Common myeloid progenitor, CD34-positive (primary cell): ENCODE measurements at regions not wholly inside any gene's neighbourhood (a gene's known extent, or its start where the extent isn't known, plus 50 kb on each side); places are given as distances from the start of the nearest gene placed in this dataset.

Experiments used
- CTCF ChIA-PET: fragments of 350-600 bp; sonication (Branson Sonifier 250); formaldehyde crosslinking; loops from one replicate; lab custom pipeline; 2021; ENCODE audit warnings: antibody characterized with exemption; lab: Charles Lee
- POLR2A ChIA-PET: fragments of 350-600 bp; sonication (Branson Sonifier 250); formaldehyde crosslinking; loops from one replicate; lab custom pipeline; 2021; ENCODE audit warnings: antibody characterized with exemption; lab: Charles Lee
- DNase-seq, 3 donors: peaks; one replicate each; pipeline versions ENCODE4 v3.0.0 to v3.0.0-alpha.2; 2013
- H3K27ac ChIP-seq, 2 experiments: 1 replicate in 1 of 2; 2 replicates in 1 of 2; pipeline ENCODE4 v1.7.0; 2013; ENCODE audit warnings: inconsistent platforms in 2 of 2, low read length in 2 of 2, mild to moderate bottlenecking in 2 of 2, low read depth in 1 of 2, moderate library complexity in 1 of 2; ENCODE audit not compliant: severe bottlenecking in 2 of 2, insufficient read depth in 1 of 2, poor library complexity in 1 of 2
- H3K27me3 ChIP-seq, 5 experiments: replicated peaks in 2 of 5; 1 replicate in 3 of 5; 2 replicates in 2 of 5; pipeline versions ENCODE4 v1.6.1 to v1.7.0; 2013; ENCODE audit warnings: low read length in 4 of 5, mild to moderate bottlenecking in 2 of 5, moderate library complexity in 2 of 5, inconsistent platforms in 1 of 5; ENCODE audit not compliant: insufficient read depth in 5 of 5, control insufficient read depth in 4 of 5
- H3K36me3 ChIP-seq, 4 experiments: 1 replicate in 2 of 4; 2 replicates in 2 of 4; pipeline versions ENCODE4 v1.6.1 to v1.7.0; 2013; ENCODE audit warnings: low read length in 3 of 4, control low read depth in 1 of 4, mild to moderate bottlenecking in 1 of 4; ENCODE audit not compliant: control insufficient read depth in 4 of 4, insufficient read depth in 4 of 4
- H3K4me1 ChIP-seq, 4 experiments: 1 replicate in 3 of 4; 2 replicates in 1 of 4; pipeline versions ENCODE4 v1.6.1 to v1.7.1; 2013; ENCODE audit warnings: low read length in 3 of 4, mild to moderate bottlenecking in 3 of 4, control low read depth in 1 of 4, inconsistent platforms in 1 of 4, moderate library complexity in 1 of 4; ENCODE audit not compliant: control insufficient read depth in 4 of 4, insufficient read depth in 4 of 4; ENCODE audit errors: control extremely low read depth in 1 of 4
- H3K4me3 ChIP-seq, 7 experiments: 1 replicate in 4 of 7; 2 replicates in 3 of 7; pipeline versions ENCODE4 v1.5.1 to v1.7.0; 2013; ENCODE audit warnings: mild to moderate bottlenecking in 7 of 7, low read length in 6 of 7, moderate library complexity in 6 of 7, inconsistent platforms in 2 of 7, low read depth in 2 of 7, control low read depth in 1 of 7; ENCODE audit not compliant: insufficient read depth in 4 of 7, control insufficient read depth in 1 of 7; ENCODE audit errors: extremely low read depth in 1 of 7
- H3K9me3 ChIP-seq, 5 experiments: 1 replicate in 4 of 5; 2 replicates in 1 of 5; pipeline versions ENCODE4 v1.6.1 to v1.7.1; 2013; ENCODE audit warnings: low read length in 4 of 5, mild to moderate bottlenecking in 2 of 5, inconsistent platforms in 1 of 5, low read depth in 1 of 5, moderate library complexity in 1 of 5; ENCODE audit not compliant: control insufficient read depth in 4 of 5, insufficient read depth in 2 of 5; ENCODE audit errors: control extremely low read depth in 1 of 5
- WGBS: methylation state at CpG from one replicate; pipeline ENCODE4 v1.1.5; 2013; ENCODE audit not compliant: insufficient coverage; 5-methylcytosine and 5-hydroxymethylcytosine counted together

GRCh38 chr13:84032116-84032515, 149.8 kb upstream of the SLITRK1 start:
- no CpG with 5 or more reads among the region's 1 CpG for WGBS
- no peak overlapping the region for H3K27ac ChIP-seq
- ChIA-PET POLR2A (no interaction called here), CTCF (no interaction called here)
- no peaks in the 10 kb centered on the region for H3K27me3 ChIP-seq
- peaks cover 0 to 10% (median 0%) of the 10 kb centered on the region in 5 experiments for H3K9me3 ChIP-seq
- H3K4me1 ChIP-seq = peaks cover 0 to 6% (median under 1%) of the 10 kb centered on the region in 4 experiments
- no peaks in the 10 kb centered on the region for H3K36me3 ChIP-seq
- no peak for DNase-seq
- H3K4me3 ChIP-seq = no peak overlapping the region

- WGBS = 91% methylated on average over 2 of the region's 4 CpGs
- Histone ChIP-seq H3K4me1 (no peaks in the 10 kb centered on the region), H3K4me3 (no peak overlapping the region), H3K9me3 (peaks cover 0 to 10% (median 0%) of the 10 kb centered on the region in 5 experiments), H3K27ac (no peak overlapping the region), H3K36me3 (no peaks in the 10 kb centered on the region), H3K27me3 (no peaks in the 10 kb centered on the region)
- POLR2A ChIA-PET = no interaction called here
- CTCF ChIA-PET = no interaction called here
- no peak for DNase-seq
Observed at GRCh38 chr13:84031120-84031519, 148.8 kb upstream of the SLITRK1 start.

- H3K27me3 ChIP-seq = no peaks in the 10 kb centered on the region
- no peaks in the 10 kb centered on the region for H3K36me3 ChIP-seq
- ChIA-PET POLR2A (no interaction called here), CTCF (no interaction called here)
- 100% methylated on average over 2 of the region's 4 CpGs for WGBS
- peaks cover 0 to 4% (median under 1%) of the 10 kb centered on the region in 4 experiments for H3K4me1 ChIP-seq
- H3K9me3 ChIP-seq = peaks cover 0 to 10% (median 0%) of the 10 kb centered on the region in 5 experiments
- DNase-seq = no peak
- no peak overlapping the region for H3K27ac ChIP-seq
- no peak overlapping the region for H3K4me3 ChIP-seq
Observed at GRCh38 chr13:84029396-84029795, 147.1 kb upstream of the SLITRK1 start.

- no peaks in the 10 kb centered on the region for H3K36me3 ChIP-seq
- peaks cover 0 to 4% (median 0%) of the 10 kb centered on the region in 5 experiments for H3K9me3 ChIP-seq
- H3K4me3 ChIP-seq = no peak overlapping the region
- no CpG with 5 or more reads among the region's 1 CpG for WGBS
- H3K27me3 ChIP-seq = no peaks in the 10 kb centered on the region
- ChIA-PET POLR2A (no interaction called here), CTCF (no interaction called here)
- H3K27ac ChIP-seq = no peak overlapping the region
- DNase-seq = no peak
- peaks cover 0 to 4% (median under 1%) of the 10 kb centered on the region in 4 experiments for H3K4me1 ChIP-seq
Observed at GRCh38 chr13:84025824-84026223, 143.6 kb upstream of the SLITRK1 start.

GRCh38 chr13:83996415-83996814, 114.1 kb upstream of the SLITRK1 start:
- ChIA-PET CTCF (no interaction called here), POLR2A (interaction anchor here (0.7 kb wide), 1 partner anchor 43 kb away, joined by 3 read pairs; no protein-coding TSS in a partner anchor)
- H3K4me1 ChIP-seq = no peaks in the 10 kb centered on the region
- 96% methylated on average over 9 of the region's 9 CpGs for WGBS
- H3K27me3 ChIP-seq = no peaks in the 10 kb centered on the region
- no peaks in the 10 kb centered on the region for H3K36me3 ChIP-seq
- peaks cover 0 to 3% (median 0%) of the 10 kb centered on the region in 5 experiments for H3K9me3 ChIP-seq
- no peak for DNase-seq
- no peak overlapping the region for H3K27ac ChIP-seq
- no peak overlapping the region for H3K4me3 ChIP-seq

GRCh38 chr13:83995930-83996329, 113.7 kb upstream of the SLITRK1 start:
- Histone ChIP-seq H3K27ac (no peak overlapping the region), H3K4me3 (no peak overlapping the region), H3K27me3 (no peaks in the 10 kb centered on the region), H3K36me3 (no peaks in the 10 kb centered on the region), H3K4me1 (no peaks in the 10 kb centered on the region), H3K9me3 (peaks cover 0 to 3% (median 0%) of the 10 kb centered on the region in 5 experiments)
- WGBS = 100% methylated on average over 3 of the region's 7 CpGs
- POLR2A ChIA-PET = no interaction called here
- no peak for DNase-seq
- CTCF ChIA-PET = no interaction called here

GRCh38 chr13:83992566-83993358, 110.5 kb upstream of the SLITRK1 start:
- H3K4me3 ChIP-seq = no peak overlapping the region
- no peak overlapping the region for H3K27ac ChIP-seq
- ChIA-PET CTCF (no interaction called here), POLR2A (no interaction called here)
- WGBS = 100% methylated on average over 5 of the region's 13 CpGs
- H3K36me3 ChIP-seq = no peaks in the 10 kb centered on the region
- H3K27me3 ChIP-seq = no peaks in the 10 kb centered on the region
- H3K9me3 ChIP-seq = peaks cover 0 to 3% (median 0%) of the 10 kb centered on the region in 5 experiments
- DNase-seq = no peak
- no peaks in the 10 kb centered on the region for H3K4me1 ChIP-seq
